OCI-LY1 (cell line): ENCODE measurements at regions not wholly inside any gene's neighbourhood (a gene's known extent, or its start where the extent isn't known, plus 50 kb on each side); places are given as distances from the start of the nearest gene placed in this dataset.

Experiments used
- H2AFZ ChIP-seq: fragments of 200-600 bp; sonication (generic), shearing (Covaris generic); 2 replicates; pipeline ENCODE4 v1.6.0; 2014; ENCODE audit warnings: antibody characterized with exemption, mild to moderate bottlenecking, low read length
- H3F3A ChIP-seq: fragments of 200-600 bp; sonication (generic), shearing (Covaris generic); 2 replicates; pipeline ENCODE4 v1.6.0; 2014; ENCODE audit warnings: mild to moderate bottlenecking, antibody characterized with exemption, low read length, moderate library complexity; ENCODE audit not compliant: insufficient read depth
- H3K27ac ChIP-seq: fragments of 200-600 bp; sonication (generic); 2 replicates; pipeline ENCODE4 v1.5.1; 2014; ENCODE audit warnings: low read length, mixed run types, mild to moderate bottlenecking, low read depth; ENCODE audit not compliant: poor library complexity, severe bottlenecking
- H3K27me3 ChIP-seq: fragments of 200-600 bp; sonication (generic); 2 replicates; pipeline ENCODE4 v1.6.0; 2014; ENCODE audit warnings: antibody characterized with exemption, mild to moderate bottlenecking, low read length, moderate library complexity; ENCODE audit not compliant: insufficient read depth
- H3K36me3 ChIP-seq: fragments of 200-600 bp; sonication (generic); 2 replicates; pipeline ENCODE4 v1.6.1; 2014; ENCODE audit warnings: mild to moderate bottlenecking, antibody characterized with exemption, low read length, moderate library complexity, mixed read lengths; ENCODE audit not compliant: insufficient read depth
- H3K4me1 ChIP-seq: fragments of 200-600 bp; sonication (generic); 2 replicates; pipeline ENCODE4 v1.5.1; 2014; ENCODE audit warnings: mild to moderate bottlenecking, low read length, moderate library complexity; ENCODE audit not compliant: insufficient read depth, severe bottlenecking
- H3K4me2 ChIP-seq: fragments of 200-600 bp; sonication (generic), shearing (Covaris generic); 2 replicates; pipeline ENCODE4 v1.6.1; 2014; ENCODE audit warnings: low read length
- H3K4me3 ChIP-seq: fragments of 200-600 bp; sonication (generic); 2 replicates; pipeline ENCODE4 v1.5.1; 2014; ENCODE audit warnings: low read length, low read depth, mild to moderate bottlenecking, mixed read lengths; ENCODE audit not compliant: poor library complexity, severe bottlenecking
- H3K79me2 ChIP-seq: fragments of 200-600 bp; shearing (Covaris generic); 2 replicates; pipeline ENCODE4 v1.6.1; 2016; ENCODE audit warnings: mixed run types, low read length, mixed read lengths; ENCODE audit not compliant: insufficient read depth
- H3K9ac ChIP-seq: fragments of 200-600 bp; sonication (generic), shearing (Covaris generic); 2 replicates; pipeline ENCODE4 v1.6.1; 2014; ENCODE audit warnings: mild to moderate bottlenecking, low read length, mixed read lengths
- H3K9me2 ChIP-seq: fragments of 200-600 bp; sonication (generic), shearing (Covaris generic); 2 replicates; pipeline ENCODE4 v1.6.1; 2014; ENCODE audit warnings: low read depth, mild to moderate bottlenecking, low read length, mixed read lengths
- H3K9me3 ChIP-seq: fragments of 200-600 bp; shearing (Covaris generic); 2 replicates; pipeline ENCODE4 v1.6.1; 2014; ENCODE audit warnings: low read length, mixed read lengths
- H4K20me1 ChIP-seq: fragments of 200-600 bp; sonication (generic), shearing (Covaris generic); 2 replicates; pipeline ENCODE4 v1.6.0; 2016; ENCODE audit warnings: mild to moderate bottlenecking, low read length; ENCODE audit not compliant: insufficient read depth
- CTCF ChIP-seq: fragments of 200-600 bp; sonication (generic), shearing (Covaris generic); IDR thresholded peaks from 2 replicates; pipeline ENCODE4 v1.5.1; 2017; ENCODE audit warnings: mild to moderate bottlenecking, antibody characterized with exemption, low read length, moderate library complexity, mixed read lengths
- EZH2 ChIP-seq: fragments of 200-600 bp; sonication (generic), shearing (Covaris generic); IDR thresholded peaks from 2 replicates; pipeline ENCODE4 v1.8.0; 2017; ENCODE audit warnings: borderline replicate concordance, mixed run types, mild to moderate bottlenecking, antibody characterized with exemption, low read length, moderate library complexity, mixed read lengths

GRCh38 chrY:12212394-12212793 lies 488.6 kb upstream of the USP9Y start:
- Histone ChIP-seq H3K27ac (no peak overlapping the region), H3K79me2 (no peaks in the 10 kb centered on the region), H4K20me1 (no peaks in the 10 kb centered on the region), H3F3A (no peaks in the 10 kb centered on the region), H3K36me3 (no peaks in the 10 kb centered on the region), H3K9me3 (no peaks in the 10 kb centered on the region), H3K4me2 (no peak overlapping the region), H3K9me2 (no peaks in the 10 kb centered on the region), H3K27me3 (no peaks in the 10 kb centered on the region), H3K9ac (no peak overlapping the region), H2AFZ (no peak overlapping the region), H3K4me1 (no peaks in the 10 kb centered on the region), H3K4me3 (no peak overlapping the region)
- no peak for TF ChIP-seq CTCF
- no peak for TF ChIP-seq EZH2

- no peaks in the 10 kb centered on the region for H3K9me2 ChIP-seq
- no peaks in the 10 kb centered on the region for H3K79me2 ChIP-seq
- H3K27me3 ChIP-seq: no peaks in the 10 kb centered on the region
- no peak overlapping the region for H3K4me2 ChIP-seq
- no peaks in the 10 kb centered on the region for H3F3A ChIP-seq
- no peaks in the 10 kb centered on the region for H3K9me3 ChIP-seq
- H4K20me1 ChIP-seq: no peaks in the 10 kb centered on the region
- no peaks in the 10 kb centered on the region for H3K36me3 ChIP-seq
- H3K4me1 ChIP-seq: no peaks in the 10 kb centered on the region
- no peak overlapping the region for H2AFZ ChIP-seq
- no peak overlapping the region for H3K4me3 ChIP-seq
- no peak overlapping the region for H3K27ac ChIP-seq
- no peak for TF ChIP-seq CTCF
- TF ChIP-seq EZH2: no peak
- no peak overlapping the region for H3K9ac ChIP-seq
Observed at GRCh38 chrY:12215564-12216022, 485.4 kb upstream of the USP9Y start.

- H3K79me2 ChIP-seq: no peaks in the 10 kb centered on the region
- H2AFZ ChIP-seq: no peak overlapping the region
- H4K20me1 ChIP-seq: no peaks in the 10 kb centered on the region
- no peak overlapping the region for H3K27ac ChIP-seq
- H3K4me2 ChIP-seq: no peak overlapping the region
- H3K9ac ChIP-seq: no peak overlapping the region
- H3K36me3 ChIP-seq: no peaks in the 10 kb centered on the region
- no peaks in the 10 kb centered on the region for H3F3A ChIP-seq
- H3K4me1 ChIP-seq: no peaks in the 10 kb centered on the region
- H3K27me3 ChIP-seq: no peaks in the 10 kb centered on the region
- no peak overlapping the region for H3K4me3 ChIP-seq
- TF ChIP-seq EZH2: no peak
- no peak for TF ChIP-seq CTCF
- no peaks in the 10 kb centered on the region for H3K9me2 ChIP-seq
- H3K9me3 ChIP-seq: no peaks in the 10 kb centered on the region
Observed at GRCh38 chrY:12230921-12231320, 470.1 kb upstream of the USP9Y start.
